Activated CD8-positive, alpha-beta memory T cell treated with anti-CD3 and anti-CD28 coated beads for 36 hours (primary cell): ENCODE measurements at regions not wholly inside any gene's neighbourhood (a gene's known extent, or its start where the extent isn't known, plus 50 kb on each side); places are given as distances from the start of the nearest gene placed in this dataset.

Experiments
- CTCF ChIA-PET: fragments of 350-600 bp; sonication (Branson Sonifier 250); formaldehyde crosslinking; loops from one replicate; lab custom pipeline; 2021; ENCODE audit warnings: antibody characterized with exemption; lab: Charles Lee
- POLR2A ChIA-PET: fragments of 350-600 bp; sonication (Branson Sonifier 250); formaldehyde crosslinking; loops from one replicate; lab custom pipeline; 2021; ENCODE audit warnings: antibody characterized with exemption; lab: Charles Lee

DNA sequence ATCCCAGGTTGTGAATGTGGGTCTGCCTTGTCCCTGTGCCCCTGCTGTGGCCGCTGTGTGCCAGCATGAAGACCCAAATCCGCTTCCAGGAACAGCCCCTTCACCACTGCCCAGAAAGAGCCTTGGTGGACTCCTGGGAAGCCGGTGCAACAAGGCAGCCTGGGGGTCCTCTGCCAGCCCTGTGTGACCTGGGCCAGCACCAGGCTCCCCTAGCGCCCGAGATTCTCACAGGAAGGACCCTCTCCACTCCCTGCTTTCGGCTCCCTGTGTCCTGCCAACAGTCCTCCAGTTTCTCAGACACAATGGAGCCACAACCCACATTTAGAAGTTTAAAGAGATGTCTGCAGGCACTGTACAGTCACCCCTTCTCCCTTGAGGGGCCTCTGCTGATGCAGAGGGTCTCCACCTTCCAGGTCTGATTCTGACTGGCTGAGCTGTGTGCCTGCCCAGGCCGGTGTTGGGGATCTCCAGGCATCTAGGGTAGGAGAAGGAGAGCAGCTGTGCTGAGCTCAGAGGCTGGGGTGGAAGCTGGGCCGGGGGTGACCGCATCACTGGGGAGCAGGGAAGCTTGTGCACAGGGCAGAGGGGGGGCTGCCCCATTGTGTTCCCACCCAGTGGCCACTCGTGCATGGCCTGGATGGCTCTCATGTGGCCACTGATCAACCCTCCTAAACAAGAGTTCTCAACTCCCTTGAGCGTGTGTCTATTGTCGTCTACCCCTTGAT, 174.0 kb downstream of the IRX2 start:
- ChIA-PET CTCF (no interaction called here), POLR2A (no interaction called here)

- ChIA-PET CTCF (no interaction called here), POLR2A (no interaction called here)
These were observed 174.7 kb downstream of the IRX2 start for GRCh38 chr5:2576823-2577222.

DNA sequence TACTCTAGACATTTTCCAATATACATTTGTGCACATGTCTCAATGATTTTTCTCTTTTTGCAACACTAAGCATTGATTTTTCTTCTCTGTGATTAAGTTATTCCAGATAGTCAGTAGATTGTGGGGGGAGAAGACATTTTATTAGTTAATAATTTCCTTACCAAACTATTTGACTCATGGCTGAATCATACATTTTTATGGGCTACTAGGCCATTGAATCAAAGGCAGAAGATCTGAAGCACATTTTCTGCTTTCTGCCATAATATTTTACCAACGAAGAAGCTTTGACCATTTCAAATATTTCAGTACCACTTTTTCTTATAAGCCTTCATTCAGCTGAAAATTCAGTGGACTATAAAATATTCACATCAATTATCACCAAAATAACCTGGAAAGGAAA, 175.6 kb downstream of the IRX2 start:
- POLR2A ChIA-PET, result no interaction called here
- CTCF ChIA-PET, result no interaction called here

GRCh38 chr5:2575292-2575691, 176.2 kb downstream of the IRX2 start:
- CTCF ChIA-PET, result no interaction called here
- POLR2A ChIA-PET, result no interaction called here

DNA sequence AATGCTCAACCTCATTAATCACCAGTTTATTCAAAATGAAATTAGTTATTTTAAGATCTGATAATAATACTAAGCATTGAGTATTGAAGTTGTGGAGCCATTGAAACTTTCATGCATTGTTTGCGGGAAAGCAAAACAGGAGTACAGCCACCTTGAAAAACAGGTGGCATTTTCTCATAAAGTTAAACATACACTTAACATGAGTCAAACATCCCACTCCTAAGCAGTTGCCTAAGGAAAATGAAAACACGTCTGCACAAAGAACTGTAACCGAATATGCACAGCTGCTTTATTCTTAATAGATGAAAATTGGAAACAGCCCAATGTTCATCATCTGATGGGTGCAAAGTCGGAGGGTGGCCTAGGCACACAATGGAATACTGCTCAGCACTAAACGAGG, 177.3 kb downstream of the IRX2 start:
- ChIA-PET POLR2A (no interaction called here), CTCF (no interaction called here)

- ChIA-PET POLR2A (no interaction called here), CTCF (no interaction called here)
These were observed 180.9 kb downstream of the IRX2 start for GRCh38 chr5:2570586-2570985.

- ChIA-PET CTCF (no interaction called here), POLR2A (no interaction called here)
These were observed 181.5 kb downstream of the IRX2 start for GRCh38 chr5:2569774-2570542.

- ChIA-PET POLR2A (no interaction called here), CTCF (no interaction called here)
These were observed 182.3 kb downstream of the IRX2 start for GRCh38 chr5:2569176-2569575.

GRCh38 chr5:2566284-2566683, 185.2 kb downstream of the IRX2 start:
- ChIA-PET CTCF (interaction anchor here (0.6 kb wide), 1 partner anchor 234 kb away, joined by 4 read pairs; no protein-coding TSS in a partner anchor), POLR2A (no interaction called here)

DNA sequence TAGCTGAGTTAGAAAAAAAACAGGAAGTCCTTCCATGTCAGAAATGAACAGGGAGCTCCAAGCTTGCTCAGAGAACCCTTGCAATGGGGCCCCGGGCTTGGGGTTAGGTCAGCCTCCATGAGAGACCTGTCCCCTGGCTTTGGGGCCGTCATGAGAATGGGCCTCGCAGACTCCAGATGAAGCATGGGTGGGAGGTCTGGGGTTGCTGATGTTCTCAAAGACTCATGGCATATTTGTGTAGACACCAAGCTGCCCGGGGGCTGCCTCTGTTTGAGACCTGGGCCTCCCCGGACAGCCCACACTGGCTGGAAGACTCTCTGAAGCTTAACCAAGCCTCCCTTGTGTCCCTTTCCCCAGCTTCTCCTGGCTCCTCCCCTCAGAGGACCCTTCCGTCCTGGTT, 186.3 kb downstream of the IRX2 start:
- CTCF ChIA-PET, result no interaction called here
- POLR2A ChIA-PET, result no interaction called here

- ChIA-PET POLR2A (no interaction called here), CTCF (no interaction called here)
These were observed 188.4 kb downstream of the IRX2 start for GRCh38 chr5:2563046-2563445.

- ChIA-PET CTCF (no interaction called here), POLR2A (no interaction called here)
These were observed 189.4 kb downstream of the IRX2 start for GRCh38 chr5:2562036-2562435.

GRCh38 chr5:2560435-2560834, 191.0 kb downstream of the IRX2 start:
- CTCF ChIA-PET, result no interaction called here
- POLR2A ChIA-PET, result no interaction called here

- POLR2A ChIA-PET, result no interaction called here
- CTCF ChIA-PET, result no interaction called here
These were observed 194.0 kb downstream of the IRX2 start for GRCh38 chr5:2557435-2557834.

- CTCF ChIA-PET, result no interaction called here
- POLR2A ChIA-PET, result no interaction called here
These were observed 195.0 kb downstream of the IRX2 start for GRCh38 chr5:2556375-2556966.

- ChIA-PET POLR2A (no interaction called here), CTCF (no interaction called here)
These were observed 197.9 kb downstream of the IRX2 start for GRCh38 chr5:2553611-2554010.

DNA sequence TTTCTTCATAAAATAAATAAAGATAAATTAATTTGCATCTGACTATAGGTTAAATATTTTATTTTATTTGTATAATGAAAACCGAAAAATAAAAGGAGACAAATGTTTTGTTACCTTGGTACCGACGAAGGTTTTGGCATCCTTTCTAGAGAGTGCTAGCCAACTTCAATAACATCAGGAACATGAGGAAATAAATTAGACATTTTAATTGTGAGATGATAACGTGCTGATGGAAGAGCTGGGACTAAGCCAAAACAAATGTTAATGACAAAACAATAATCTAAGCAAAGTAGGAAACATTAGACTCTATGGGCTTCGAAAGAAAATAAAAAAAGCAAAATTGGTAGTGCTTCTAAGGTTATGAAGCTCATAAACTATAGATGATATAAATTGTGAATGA, 201.0 kb downstream of the IRX2 start:
- ChIA-PET POLR2A (no interaction called here), CTCF (no interaction called here)

- POLR2A ChIA-PET, result no interaction called here
- CTCF ChIA-PET, result no interaction called here
These were observed 201.6 kb downstream of the IRX2 start for GRCh38 chr5:2549900-2550299.

GRCh38 chr5:2549354-2549753, 202.1 kb downstream of the IRX2 start:
- POLR2A ChIA-PET, result no interaction called here
- CTCF ChIA-PET, result no interaction called here

DNA sequence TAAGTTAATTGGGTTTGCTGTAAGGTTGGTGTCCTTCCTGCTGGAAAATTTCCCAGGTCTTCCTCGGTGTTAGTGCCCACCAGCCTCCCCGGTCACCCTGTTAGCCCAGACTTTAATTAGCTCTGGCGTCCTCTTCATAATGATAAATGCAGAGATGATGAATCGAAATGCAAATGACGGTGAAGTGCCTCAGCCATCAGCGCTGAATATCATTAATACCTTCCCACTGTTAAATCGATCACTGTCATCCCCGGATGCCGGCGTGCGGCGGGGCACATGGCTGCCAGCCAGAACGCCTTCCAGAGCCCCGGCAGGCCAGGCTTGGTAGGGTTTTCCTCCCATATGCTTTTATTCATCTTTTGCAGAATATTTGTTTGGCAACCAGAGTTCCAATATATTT, 204.5 kb downstream of the IRX2 start:
- CTCF ChIA-PET, result no interaction called here
- POLR2A ChIA-PET, result no interaction called here

DNA sequence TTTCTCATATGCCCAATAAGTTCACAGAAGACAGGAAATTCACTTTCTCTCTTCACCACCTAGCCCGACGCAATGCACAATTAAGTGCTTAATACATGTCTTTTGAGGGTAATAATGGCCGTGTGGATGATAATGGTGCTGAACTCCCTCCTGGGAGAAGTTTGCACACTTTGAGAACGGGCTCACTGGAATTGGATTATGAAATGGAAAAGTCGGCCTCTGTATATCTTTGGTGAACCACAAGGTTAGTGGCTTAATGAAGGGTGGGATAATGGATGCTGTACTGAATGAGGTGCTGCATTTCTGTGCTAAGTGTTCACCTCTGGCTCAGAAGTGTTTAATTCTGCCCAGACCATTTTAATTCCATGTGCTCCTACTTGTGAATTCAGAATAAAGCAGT, 207.5 kb downstream of the IRX2 start:
- ChIA-PET POLR2A (no interaction called here), CTCF (no interaction called here)
